BE2C (cell line): ENCODE measurements at regions not wholly inside any gene's neighbourhood (a gene's known extent, or its start where the extent isn't known, plus 50 kb on each side); places are given as distances from the start of the nearest gene placed in this dataset.

Source experiments
- DNase-seq: peaks from one replicate; pipeline ENCODE4 v3.0.0-alpha.2; 2020
- H3K27me3 ChIP-seq: fragments of 250-450 bp; sonication (Bioruptor Pico); 2 replicates; pipeline ENCODE4 v1.5.1; 2020; ENCODE audit warnings: mild to moderate bottlenecking
- H3K36me3 ChIP-seq: fragments of 250-450 bp; sonication (Bioruptor Pico); 2 replicates; pipeline ENCODE4 v1.5.1; 2020; ENCODE audit warnings: mild to moderate bottlenecking
- H3K4me1 ChIP-seq: fragments of 250-450 bp; sonication (Bioruptor Pico); 2 replicates; pipeline ENCODE4 v1.5.1; 2020
- H3K4me3 ChIP-seq: 2 replicates; pipeline ENCODE4 v1.5.1; 2011; ENCODE audit warnings: low read depth, low read length
- H3K9me3 ChIP-seq: fragments of 250-450 bp; sonication (Bioruptor Pico); 2 replicates; pipeline ENCODE4 v1.5.1; 2020
- CTCF ChIP-seq: IDR thresholded peaks from 2 replicates; pipeline ENCODE4 v1.5.1; 2012; ENCODE audit warnings: mild to moderate bottlenecking, low read depth, low read length

- no peak for TF ChIP-seq CTCF
- Histone ChIP-seq H3K4me3 (no peak overlapping the region), H3K9me3 (no peaks in the 10 kb centered on the region), H3K36me3 (no peaks in the 10 kb centered on the region), H3K27me3 (no peaks in the 10 kb centered on the region), H3K4me1 (no peaks in the 10 kb centered on the region)
- no peak for DNase-seq
Observed at GRCh38 chr15:29636140-29636539, 186.1 kb downstream of the TJP1 start.

- no peaks in the 10 kb centered on the region for H3K9me3 ChIP-seq
- TF ChIP-seq CTCF: no peak
- DNase-seq: no peak
- no peaks in the 10 kb centered on the region for H3K36me3 ChIP-seq
- no peaks in the 10 kb centered on the region for H3K27me3 ChIP-seq
- no peak overlapping the region for H3K4me3 ChIP-seq
- H3K4me1 ChIP-seq: no peaks in the 10 kb centered on the region
Observed at GRCh38 chr15:29635513-29636098, 186.7 kb downstream of the TJP1 start.

GRCh38 chr15:29633971-29634370 lies 188.3 kb downstream of the TJP1 start:
- no peak for DNase-seq
- H3K4me1 ChIP-seq: no peaks in the 10 kb centered on the region
- no peaks in the 10 kb centered on the region for H3K9me3 ChIP-seq
- no peaks in the 10 kb centered on the region for H3K36me3 ChIP-seq
- TF ChIP-seq CTCF: no peak
- no peak overlapping the region for H3K4me3 ChIP-seq
- H3K27me3 ChIP-seq: no peaks in the 10 kb centered on the region

GRCh38 chr15:29632671-29633406 lies 189.4 kb downstream of the TJP1 start:
- no peak overlapping the region for H3K4me3 ChIP-seq
- H3K4me1 ChIP-seq: no peaks in the 10 kb centered on the region
- no peaks in the 10 kb centered on the region for H3K36me3 ChIP-seq
- TF ChIP-seq CTCF: no peak
- no peak for DNase-seq
- no peaks in the 10 kb centered on the region for H3K27me3 ChIP-seq
- H3K9me3 ChIP-seq: no peaks in the 10 kb centered on the region

- Histone ChIP-seq H3K36me3 (no peaks in the 10 kb centered on the region), H3K4me1 (no peaks in the 10 kb centered on the region), H3K27me3 (no peaks in the 10 kb centered on the region), H3K9me3 (no peaks in the 10 kb centered on the region), H3K4me3 (no peak overlapping the region)
- no peak for DNase-seq
- no peak for TF ChIP-seq CTCF
Observed at GRCh38 chr15:29631076-29632070, 190.9 kb downstream of the TJP1 start.
